IMR-90 (cell line): ENCODE measurements at regions not wholly inside any gene's neighbourhood (a gene's known extent, or its start where the extent isn't known, plus 50 kb on each side); places are given as distances from the start of the nearest gene placed in this dataset.
"Not testable (repeated sequence)": the region's sequence is repeated elsewhere in the genome, so short reads cannot be mapped to it uniquely, and the experiment has no call there.

Experiments used
- ATAC-seq: fragments of 200-7000 bp; cut with Tn5 transposase; 2 replicates; pipeline ENCODE4 v1.9.1; 2020; ENCODE audit warnings: low read depth, mild to moderate bottlenecking, moderate library complexity
- BruUV-seq: library from RNA; stranded (reverse); fragments of 400-500 nt; replicated peaks from 2 replicates; lab custom pipeline; 2021; lab: Mats Ljungman, UMichigan
- CTCF ChIA-PET: fragments of 300-600 bp; formaldehyde crosslinking; extraction: SDS; loops from one replicate; lab custom pipeline; 2021; ENCODE audit warnings: antibody characterized with exemption; lab: Yijun Ruan, JAX
- POLR2A ChIA-PET: fragments of 300-600 bp; sonication (Branson Sonifier 250); formaldehyde crosslinking; loops from one replicate; lab custom pipeline; 2022; ENCODE audit warnings: antibody characterized with exemption; ENCODE audit not compliant: unreplicated experiment; lab: Charles Lee
- DNase-seq: peaks from one replicate; pipeline ENCODE4 v3.0.0; 2013
- H2AFZ ChIP-seq: replicated peaks from 2 replicates; pipeline ENCODE3; 2013; ENCODE audit warnings: low read length, mild to moderate bottlenecking; ENCODE audit not compliant: poor library complexity
- H2AK5ac ChIP-seq: 2 replicates; pipeline ENCODE4 v1.6.1; 2013; ENCODE audit warnings: low read depth, low read length, inconsistent platforms
- H2AK9ac ChIP-seq: replicated peaks from 2 replicates; pipeline ENCODE3; 2013; ENCODE audit warnings: mild to moderate bottlenecking, low read depth, low read length, moderate library complexity; ENCODE audit not compliant: poor library complexity
- H2BK120ac ChIP-seq: 2 replicates; pipeline ENCODE4 v1.6.1; 2013; ENCODE audit warnings: low read depth, low read length, inconsistent platforms
- H2BK15ac ChIP-seq: 3 replicates; pipeline ENCODE4 v1.6.1; 2013; ENCODE audit warnings: low read depth, low read length, inconsistent platforms
- H2BK20ac ChIP-seq: 2 replicates; pipeline ENCODE4 v1.6.1; 2013; ENCODE audit warnings: low read depth, mild to moderate bottlenecking, inconsistent platforms, low read length, moderate library complexity
- H2BK5ac ChIP-seq: 2 replicates; pipeline ENCODE4 v1.6.1; 2013; ENCODE audit warnings: mild to moderate bottlenecking, low read depth, low read length, inconsistent platforms; ENCODE audit not compliant: poor library complexity, severe bottlenecking
- H3K14ac ChIP-seq: replicated peaks from 2 replicates; pipeline ENCODE4 v1.6.1; 2013; ENCODE audit warnings: low read depth, low read length, inconsistent platforms
- H3K18ac ChIP-seq: 2 replicates; pipeline ENCODE4 v1.6.1; 2013; ENCODE audit warnings: low read depth, low read length, control low read depth
- H3K23ac ChIP-seq: 2 replicates; pipeline ENCODE4 v1.6.1; 2013; ENCODE audit warnings: low read depth, low read length, inconsistent platforms
- H3K27ac ChIP-seq: 2 replicates; pipeline ENCODE4 v1.5.1; 2013; ENCODE audit warnings: mild to moderate bottlenecking, control low read depth, low read length; ENCODE audit not compliant: insufficient read depth
- H3K27me3 ChIP-seq: 2 replicates; pipeline ENCODE4 v1.6.1; 2013; ENCODE audit warnings: low read length; ENCODE audit not compliant: control insufficient read depth, insufficient read depth
- H3K36me3 ChIP-seq: 2 replicates; pipeline ENCODE4 v1.6.1; 2013; ENCODE audit warnings: low read length, mixed read lengths; ENCODE audit not compliant: control insufficient read depth, insufficient read depth
- H3K4ac ChIP-seq: 2 replicates; pipeline ENCODE4 v1.6.1; 2013; ENCODE audit warnings: low read depth, low read length, inconsistent platforms
- H3K4me1 ChIP-seq: 2 replicates; pipeline ENCODE4 v1.6.1; 2013; ENCODE audit warnings: low read length, mixed read lengths; ENCODE audit not compliant: control insufficient read depth, insufficient read depth
- H3K4me2 ChIP-seq: 2 replicates; pipeline ENCODE4 v1.6.1; 2013; ENCODE audit warnings: low read depth, mild to moderate bottlenecking, control low read depth, low read length, moderate library complexity
- H3K4me3 ChIP-seq: 2 replicates; pipeline ENCODE4 v1.5.1; 2013; ENCODE audit warnings: low read depth, mild to moderate bottlenecking, control low read depth, low read length, moderate library complexity; ENCODE audit not compliant: insufficient read depth
- H3K56ac ChIP-seq: 2 replicates; pipeline ENCODE4 v1.6.1; 2013; ENCODE audit warnings: low read length, inconsistent platforms; ENCODE audit not compliant: insufficient read depth; ENCODE audit errors: extremely low read depth
- H3K79me1 ChIP-seq, 2 experiments: 2 replicates each; pipeline ENCODE4 v1.6.1; 2013; ENCODE audit warnings: low read length in 2 of 2, inconsistent platforms in 1 of 2, low read depth in 1 of 2
- H3K9ac ChIP-seq: 2 replicates; pipeline ENCODE4 v1.6.1; 2013; ENCODE audit warnings: low read depth, low read length, control low read depth
- H3K9me1 ChIP-seq: 2 replicates; pipeline ENCODE4 v1.6.1; 2013; ENCODE audit warnings: low read length, inconsistent platforms; ENCODE audit not compliant: insufficient read depth
- H3K9me3 ChIP-seq: 2 replicates; pipeline ENCODE4 v1.6.1; 2013; ENCODE audit warnings: low read length; ENCODE audit not compliant: control insufficient read depth, insufficient read depth
- H4K20me1 ChIP-seq: 2 replicates; pipeline ENCODE4 v1.6.1; 2013; ENCODE audit warnings: low read length, inconsistent platforms; ENCODE audit not compliant: insufficient read depth
- H4K5ac ChIP-seq: 2 replicates; pipeline ENCODE4 v1.6.1; 2013; ENCODE audit warnings: mild to moderate bottlenecking, low read depth, low read length, control low read depth
- H4K8ac ChIP-seq, 2 experiments: 2 replicates each; pipeline ENCODE4 v1.6.1; 2013; ENCODE audit warnings: low read depth in 2 of 2, low read length in 2 of 2, control low read depth in 1 of 2, inconsistent platforms in 1 of 2
- H4K91ac ChIP-seq: 2 replicates; pipeline ENCODE4 v1.6.1; 2013; ENCODE audit warnings: low read depth, low read length, inconsistent platforms; ENCODE audit not compliant: insufficient read depth
- WGBS, 2 experiments: methylation state at CpG; one replicate each; pipeline versions ENCODE4 v1.1.5 to v1.1.7; 2013; ENCODE audit warnings: missing lambda C conversion rate in 2 of 2; ENCODE audit not compliant: insufficient read length in 1 of 2; ENCODE audit errors: extremely low coverage in 2 of 2; 5-methylcytosine and 5-hydroxymethylcytosine counted together
- dilution Hi-C: fragments of 300-500 bp; cut with HindIII; formaldehyde crosslinking; loops from one replicate; pipeline ENCODE4 v1.14.3; 2018; ENCODE audit warnings: low sequenced_read_pairs; ENCODE audit not compliant: unreplicated experiment
- in situ Hi-C: fragments of 300-500 bp; cut with MboI; formaldehyde crosslinking; loops from 3 replicates; pipeline ENCODE4 v1.14.3; 2019; ENCODE audit warnings: low sequenced_read_pairs, inconsistent platforms, mixed read lengths
- intact Hi-C: fragments of 100-400 bp; cut with micrococcal nuclease; formaldehyde crosslinking; loops from 2 replicates; pipeline ENCODE4 v1.10.0; 2022

DNA sequence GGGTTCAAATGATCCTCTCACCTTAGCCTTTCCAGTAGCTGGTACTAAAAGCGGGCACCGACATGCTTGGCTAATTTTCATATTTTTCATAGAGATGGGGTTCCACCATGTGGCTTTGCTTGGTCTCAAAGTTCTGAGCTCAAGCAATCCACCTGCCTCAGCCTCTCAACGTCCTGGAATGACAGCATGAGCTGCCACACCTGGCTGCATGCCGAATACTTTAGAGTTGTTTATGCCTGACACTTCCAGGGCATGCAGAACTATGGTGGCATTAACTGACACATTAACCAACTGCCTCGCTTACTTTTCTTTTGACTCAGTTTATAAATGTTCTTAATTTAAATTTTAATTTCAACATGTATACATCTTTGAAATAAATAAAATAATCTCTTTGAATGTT is 135.8 kb downstream of the CCDC74A start:
- H3K4ac ChIP-seq, H4K91ac ChIP-seq, H4K5ac ChIP-seq, dilution Hi-C loops, H2BK5ac ChIP-seq, H3K4me1 ChIP-seq, H2BK120ac ChIP-seq, H2AK9ac ChIP-seq, in situ Hi-C loops, H4K8ac ChIP-seq, ATAC-seq, H3K9me3 ChIP-seq, H2AK5ac ChIP-seq, H3K4me3 ChIP-seq, H3K27ac ChIP-seq, H3K4me2 ChIP-seq, H2AFZ ChIP-seq, H3K23ac ChIP-seq, H2BK15ac ChIP-seq, H3K36me3 ChIP-seq, DNase-seq, BruUV-seq, H2BK20ac ChIP-seq, POLR2A ChIA-PET, H3K9me1 ChIP-seq, intact Hi-C loops, H3K14ac ChIP-seq, H3K56ac ChIP-seq, H3K27me3 ChIP-seq, CTCF ChIA-PET, H3K79me1 ChIP-seq, H4K20me1 ChIP-seq, H3K18ac ChIP-seq, H3K9ac ChIP-seq: not testable (repeated sequence)
- no CpG with 5 or more reads among the region's 5 CpGs for WGBS, 2 experiments
